ENCODE measurements at regions not wholly inside any gene's neighbourhood (a gene's known extent, or its start where the extent isn't known, plus 50 kb on each side); places are given as distances from the start of the nearest gene placed in this dataset.

GRCh38 chr12:67593461-67594330, 54.8 kb upstream of the DYRK2 start:
- H3K4me1 ChIP-seq (ENCODE audit: control insufficient read depth, insufficient read depth, low read length): no peaks in the 10 kb centered on the region
- WGBS, 2 experiments: 94% methylated on average over 2 of the region's 2 CpGs
- H3K36me3 ChIP-seq (ENCODE audit: control insufficient read depth, insufficient read depth, low read length): no peaks in the 10 kb centered on the region
- H3K4me3 ChIP-seq (ENCODE audit: insufficient read depth, low read depth, low read length): no peak overlapping the region
- H3K27ac ChIP-seq (ENCODE audit: insufficient read depth, low read depth, low read length, poor library complexity, severe bottlenecking): no peak overlapping the region
- H3K9me3 ChIP-seq (ENCODE audit: control insufficient read depth, low read length): peaks cover 4% of the 10 kb centered on the region
- H3K27me3 ChIP-seq (ENCODE audit: control insufficient read depth, insufficient read depth, low read length, poor library complexity, severe bottlenecking): no peaks in the 10 kb centered on the region

DNA sequence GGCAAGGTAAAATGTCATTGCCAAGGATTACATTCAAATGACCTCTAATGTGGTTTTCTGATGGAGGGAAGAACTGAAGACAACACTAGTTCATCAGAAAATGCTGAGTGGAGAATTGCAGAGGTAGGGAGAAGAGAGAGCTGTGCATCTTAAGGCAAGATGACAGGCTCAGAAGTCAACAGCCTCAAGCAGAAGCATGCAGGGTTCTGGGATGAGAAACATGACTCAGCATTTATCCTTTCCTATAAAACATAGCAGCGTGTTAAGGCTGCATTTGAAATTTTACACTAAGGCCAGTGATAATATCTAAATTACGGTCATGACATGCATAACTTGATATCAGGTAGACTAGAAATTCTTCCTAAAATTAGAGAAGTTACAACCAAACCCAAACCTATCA, 53.7 kb upstream of the DYRK2 start:
- no peaks in the 10 kb centered on the region for H3K36me3 ChIP-seq (ENCODE audit: control insufficient read depth, insufficient read depth, low read length)
- no peak overlapping the region for H3K4me3 ChIP-seq (ENCODE audit: insufficient read depth, low read depth, low read length)
- H3K9me3 ChIP-seq (ENCODE audit: control insufficient read depth, low read length): peaks cover 4% of the 10 kb centered on the region
- 97 to 98% methylated on average over 2 of the region's 2 CpGs for WGBS, 2 experiments
- H3K4me1 ChIP-seq (ENCODE audit: control insufficient read depth, insufficient read depth, low read length): no peaks in the 10 kb centered on the region
- H3K27ac ChIP-seq (ENCODE audit: insufficient read depth, low read depth, low read length, poor library complexity, severe bottlenecking): no peak overlapping the region
- H3K27me3 ChIP-seq (ENCODE audit: control insufficient read depth, insufficient read depth, low read length, poor library complexity, severe bottlenecking): no peaks in the 10 kb centered on the region

DNA sequence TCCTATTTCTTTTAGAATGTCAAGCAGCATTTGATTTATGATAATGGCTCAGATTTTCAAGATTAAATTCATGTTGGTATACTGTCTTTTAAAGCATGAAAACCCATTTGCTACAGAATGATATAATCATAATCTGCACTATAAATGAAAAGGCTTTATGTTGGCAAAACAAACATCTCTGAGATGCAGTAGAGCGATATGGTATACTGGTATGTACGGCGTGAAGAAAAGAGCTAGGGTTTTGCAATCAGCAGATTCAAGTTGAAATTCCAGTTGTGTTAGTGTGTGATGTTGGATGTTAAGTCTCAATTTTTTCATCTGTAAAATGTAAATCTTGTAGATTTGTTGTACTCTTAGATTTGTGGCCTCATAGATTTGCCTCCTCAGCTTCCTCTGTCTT, 53.2 kb upstream of the DYRK2 start:
- WGBS, 2 experiments: 75 to 78% methylated on average over 3 of the region's 3 CpGs
- H3K4me3 ChIP-seq (ENCODE audit: insufficient read depth, low read depth, low read length): no peak overlapping the region
- no peaks in the 10 kb centered on the region for H3K4me1 ChIP-seq (ENCODE audit: control insufficient read depth, insufficient read depth, low read length)
- H3K27me3 ChIP-seq (ENCODE audit: control insufficient read depth, insufficient read depth, low read length, poor library complexity, severe bottlenecking): no peaks in the 10 kb centered on the region
- H3K27ac ChIP-seq (ENCODE audit: insufficient read depth, low read depth, low read length, poor library complexity, severe bottlenecking): no peak overlapping the region
- H3K36me3 ChIP-seq (ENCODE audit: control insufficient read depth, insufficient read depth, low read length): no peaks in the 10 kb centered on the region
- peaks cover 4% of the 10 kb centered on the region for H3K9me3 ChIP-seq (ENCODE audit: control insufficient read depth, low read length)

- Histone ChIP-seq H3K27me3 (ENCODE audit: control insufficient read depth, insufficient read depth, low read length, poor library complexity, severe bottlenecking) (no peaks in the 10 kb centered on the region), H3K36me3 (ENCODE audit: control insufficient read depth, insufficient read depth, low read length) (no peaks in the 10 kb centered on the region), H3K4me3 (ENCODE audit: insufficient read depth, low read depth, low read length) (no peak overlapping the region), H3K4me1 (ENCODE audit: control insufficient read depth, insufficient read depth, low read length) (no peaks in the 10 kb centered on the region), H3K9me3 (ENCODE audit: control insufficient read depth, low read length) (peaks cover 4% of the 10 kb centered on the region), H3K27ac (ENCODE audit: insufficient read depth, low read depth, low read length, poor library complexity, severe bottlenecking) (no peak overlapping the region)
- WGBS, 2 experiments: 92 to 94% methylated on average over 3 of the region's 3 CpGs
These were observed 49.9 kb upstream of the DYRK2 start for GRCh38 chr12:67598598-67598997.
